Right lobe of liver (tissue), 6 donors: ENCODE measurements at regions not wholly inside any gene's neighbourhood (a gene's known extent, or its start where the extent isn't known, plus 50 kb on each side); places are given as distances from the start of the nearest gene placed in this dataset.
A peak's percentile ranks its signal among the peaks of the same experiment; 100 is the strongest.

Source experiments
- ATAC-seq, 4 donors: fragments of 200-7000 bp; cut with Tn5 transposase; one replicate each; pipeline ENCODE4 v1.9.1; 2020; ENCODE audit warnings: mild to moderate bottlenecking in 4 of 4, moderate library complexity in 4 of 4
- DNase-seq, 3 donors: peaks; one replicate each; pipeline ENCODE4 v3.0.0-alpha.2; 2020
- H3K27ac ChIP-seq, 3 donors: fragments of 200-600 bp; one replicate each; pipeline ENCODE4 v1.8.0; 2022
- H3K27me3 ChIP-seq, 2 donors: fragments of 200-600 bp; one replicate each; pipeline ENCODE4 v1.8.0; 2022
- H3K36me3 ChIP-seq, 4 donors: fragments of 200-600 bp; sonication (generic) in 1 of 4; one replicate each; pipeline versions ENCODE4 v1.5.1 to v1.8.0; 2017 to 2022; ENCODE audit warnings: control low read depth in 1 of 4
- H3K4me1 ChIP-seq, 4 donors: fragments of 200-600 bp; sonication (generic) in 1 of 4; one replicate each; pipeline versions ENCODE4 v1.5.1 to v1.8.0; 2017 to 2022; ENCODE audit warnings: control low read depth in 1 of 4
- H3K4me3 ChIP-seq, 3 donors: fragments of 200-600 bp; one replicate each; pipeline ENCODE4 v1.8.0; 2022
- H3K9me3 ChIP-seq, 4 donors: fragments of 200-600 bp; sonication (generic) in 1 of 4; one replicate each; pipeline versions ENCODE4 v1.5.1 to v1.8.0; 2017 to 2022; ENCODE audit warnings: control low read depth in 1 of 4
- POLR2A ChIP-seq: fragments of 450-650 bp; IDR thresholded peaks from one replicate; pipeline ENCODE4 v1.6.1; 2017; ENCODE audit warnings: antibody characterized with exemption, mild to moderate bottlenecking
- WGBS: methylation state at CpG from one replicate; pipeline ENCODE4 v1.1.6; 2018; ENCODE audit warnings: low coverage, low lambda C conversion rate; ENCODE audit not compliant: insufficient coverage; ENCODE audit errors: missing lambda C conversion rate; 5-methylcytosine and 5-hydroxymethylcytosine counted together
- intact Hi-C, 2 donors: fragments of 100-400 bp; cut with DNase I; formaldehyde crosslinking; loops; one replicate each; pipeline versions ENCODE4 v1.11.2 to v1.14.1; 2022
- TF ChIP-seq, protein P1 (sequence below), 4 donors: fragments of 200-600 bp in 3 of 4; fragments of 450-650 bp in 1 of 4; IDR thresholded peaks; one replicate each; pipeline versions ENCODE4 v1.5.1 to v1.8.0; 2016 to 2022; ENCODE audit warnings: antibody characterized with exemption in 4 of 4, mild to moderate bottlenecking in 2 of 4
- donor health status: DM: no; HTN: yes; CAD: no.
- donor health status: DM: no; HTN: no; CAD: no.
- donor health status: DM: no; HTN: no; CAD: no.
- donor health status: DM: no; HTN: yes; CAD: no.
- donor health status: DM: no; HTN: yes; CAD: no.

DNA sequence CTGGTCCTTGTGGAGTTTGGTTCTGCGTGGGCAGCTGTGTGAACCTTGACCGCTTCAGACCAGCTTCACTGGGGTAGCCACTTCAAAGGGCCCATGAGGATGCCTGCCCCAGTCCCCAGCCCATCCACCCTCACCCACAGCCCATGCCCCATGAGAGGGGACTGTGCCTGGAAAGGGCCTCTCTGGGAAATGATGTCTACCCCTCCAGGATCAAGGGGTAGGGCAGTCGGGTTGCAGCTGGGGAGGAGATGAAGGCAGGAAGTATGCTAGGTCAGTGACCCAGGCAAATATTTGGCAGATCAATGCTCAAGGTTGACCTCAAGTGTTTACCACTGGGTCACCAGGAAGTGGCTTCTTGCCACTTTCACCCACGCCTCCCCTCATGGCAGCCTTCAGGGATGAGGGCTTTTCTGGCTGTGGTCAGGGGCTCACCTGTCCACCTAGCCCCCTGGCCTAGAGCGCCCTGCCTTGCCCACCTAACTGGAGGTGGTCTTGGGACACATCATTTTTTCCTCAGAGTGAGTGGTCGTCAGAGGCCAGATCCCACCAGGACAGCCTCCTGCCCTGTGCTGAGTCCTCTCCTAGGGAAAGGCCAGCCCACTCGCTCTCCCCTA lies 109.5 kb downstream of the SNX5 start:
- Histone ChIP-seq H3K4me1 (peaks cover 0 to 46% (median 15%) of the 10 kb centered on the region in 4 donors), H3K36me3 (no peaks in the 10 kb centered on the region), H3K27me3 (no peaks in the 10 kb centered on the region), H3K9me3 (no peaks in the 10 kb centered on the region), H3K27ac (peak overlapping the region; percentile 45 to 80 (median 76)), H3K4me3 (peak overlapping the region; percentile 10 to 38 (median 32))
- peak; percentile 65 to 76 (median 69) for ATAC-seq
- intact Hi-C loops = no loop called here
- WGBS = 20% methylated on average over 2 of the region's 7 CpGs
- DNase-seq = peak; percentile 70 to 73 (median 71)
- TF ChIP-seq, protein P1, sequence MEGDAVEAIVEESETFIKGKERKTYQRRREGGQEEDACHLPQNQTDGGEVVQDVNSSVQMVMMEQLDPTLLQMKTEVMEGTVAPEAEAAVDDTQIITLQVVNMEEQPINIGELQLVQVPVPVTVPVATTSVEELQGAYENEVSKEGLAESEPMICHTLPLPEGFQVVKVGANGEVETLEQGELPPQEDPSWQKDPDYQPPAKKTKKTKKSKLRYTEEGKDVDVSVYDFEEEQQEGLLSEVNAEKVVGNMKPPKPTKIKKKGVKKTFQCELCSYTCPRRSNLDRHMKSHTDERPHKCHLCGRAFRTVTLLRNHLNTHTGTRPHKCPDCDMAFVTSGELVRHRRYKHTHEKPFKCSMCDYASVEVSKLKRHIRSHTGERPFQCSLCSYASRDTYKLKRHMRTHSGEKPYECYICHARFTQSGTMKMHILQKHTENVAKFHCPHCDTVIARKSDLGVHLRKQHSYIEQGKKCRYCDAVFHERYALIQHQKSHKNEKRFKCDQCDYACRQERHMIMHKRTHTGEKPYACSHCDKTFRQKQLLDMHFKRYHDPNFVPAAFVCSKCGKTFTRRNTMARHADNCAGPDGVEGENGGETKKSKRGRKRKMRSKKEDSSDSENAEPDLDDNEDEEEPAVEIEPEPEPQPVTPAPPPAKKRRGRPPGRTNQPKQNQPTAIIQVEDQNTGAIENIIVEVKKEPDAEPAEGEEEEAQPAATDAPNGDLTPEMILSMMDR (IDR thresholded peaks at IDR 0.05) = no peak
- no peak for TF ChIP-seq POLR2A

DNA sequence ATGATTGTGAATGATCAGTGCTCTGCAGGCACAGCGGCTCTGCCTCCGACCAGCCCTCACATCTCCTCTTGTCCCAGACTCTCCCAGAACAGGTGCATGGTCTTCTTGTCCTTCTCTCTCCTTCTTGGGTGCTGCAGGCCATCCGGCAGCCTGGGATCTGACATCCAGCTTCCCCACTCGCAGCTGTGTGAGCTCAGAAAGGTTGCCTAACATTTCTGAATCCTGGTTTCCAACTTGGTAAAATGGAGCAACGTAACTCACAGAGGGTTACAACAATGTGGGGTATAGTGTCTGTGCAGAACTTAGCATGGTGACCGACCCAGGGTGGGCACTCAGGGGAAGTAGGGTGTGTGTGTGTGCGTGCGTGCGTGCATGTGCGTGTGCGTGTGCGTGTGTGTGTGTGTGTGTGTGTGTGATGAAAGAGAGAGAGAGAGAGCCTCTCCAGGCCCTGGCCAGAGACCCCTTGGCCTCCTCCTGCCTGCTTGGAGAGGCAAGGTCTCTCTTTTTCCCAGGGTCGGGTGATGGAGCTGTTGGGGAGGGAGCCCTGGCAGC lies 110.1 kb downstream of the SNX5 start:
- Histone ChIP-seq H3K36me3 (no peaks in the 10 kb centered on the region), H3K27me3 (no peaks in the 10 kb centered on the region), H3K4me1 (peaks cover 0 to 40% (median 12%) of the 10 kb centered on the region in 4 donors), H3K4me3 (no peak overlapping the region), H3K9me3 (no peaks in the 10 kb centered on the region), H3K27ac (no peak overlapping the region)
- DNase-seq (peak in 1 of 3 donors; percentile 19), ATAC-seq (no peak)
- TF ChIP-seq, protein P1 (IDR thresholded peaks at IDR 0.05) = no peak
- no peak for TF ChIP-seq POLR2A
- intact Hi-C loops = no loop called here
- 43% methylated on average over 4 of the region's 13 CpGs for WGBS

DNA sequence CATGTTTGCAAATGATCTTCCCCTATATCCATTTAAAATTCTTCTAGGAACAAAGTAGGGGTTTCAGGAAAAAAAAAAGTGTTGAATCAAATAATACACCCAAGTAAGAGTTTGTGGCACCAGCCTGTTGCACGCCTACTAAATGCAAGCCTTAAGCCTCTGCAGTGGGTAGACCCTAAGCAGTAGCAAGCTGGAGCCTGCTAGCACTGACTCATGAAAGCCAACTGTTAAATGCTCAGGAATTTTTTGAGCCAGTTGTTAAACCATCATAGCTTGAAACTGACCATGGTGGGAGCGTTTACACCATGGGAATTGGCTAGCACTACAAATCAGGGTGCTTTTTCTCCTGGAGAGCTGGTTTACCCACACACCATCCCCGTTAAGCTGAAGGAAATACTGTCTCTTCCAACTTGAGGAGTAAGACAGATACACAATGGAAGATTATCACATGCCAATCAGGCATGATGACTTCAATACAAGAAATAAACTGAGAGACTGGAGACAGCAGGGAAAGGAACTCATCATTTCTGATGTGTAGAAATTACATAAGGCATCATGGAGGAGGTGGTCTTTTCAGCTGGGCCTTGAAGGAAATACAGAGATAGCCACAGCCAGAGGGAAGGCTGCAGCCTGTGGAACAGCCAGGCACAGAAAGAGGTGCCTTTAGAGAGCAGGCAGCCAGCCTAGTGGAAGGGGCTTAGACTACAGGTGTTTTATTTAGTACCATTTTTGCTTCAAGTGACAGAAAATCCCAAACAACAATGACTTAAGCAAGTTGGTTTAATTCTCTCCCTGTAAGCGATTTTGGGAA lies 110.8 kb downstream of the SNX5 start:
- no peaks in the 10 kb centered on the region for H3K36me3 ChIP-seq
- H3K27me3 ChIP-seq = no peaks in the 10 kb centered on the region
- ATAC-seq (no peak), DNase-seq (no peak)
- H3K9me3 ChIP-seq = no peaks in the 10 kb centered on the region
- TF ChIP-seq POLR2A = no peak
- TF ChIP-seq, protein P1 (IDR thresholded peaks at IDR 0.05) = no peak
- intact Hi-C loops = no loop called here
- H3K4me3 ChIP-seq = no peak overlapping the region
- peaks cover 0 to 34% (median 9%) of the 10 kb centered on the region in 4 donors for H3K4me1 ChIP-seq
- 96% methylated on average over 4 of the region's 4 CpGs for WGBS
- H3K27ac ChIP-seq = no peak overlapping the region

DNA sequence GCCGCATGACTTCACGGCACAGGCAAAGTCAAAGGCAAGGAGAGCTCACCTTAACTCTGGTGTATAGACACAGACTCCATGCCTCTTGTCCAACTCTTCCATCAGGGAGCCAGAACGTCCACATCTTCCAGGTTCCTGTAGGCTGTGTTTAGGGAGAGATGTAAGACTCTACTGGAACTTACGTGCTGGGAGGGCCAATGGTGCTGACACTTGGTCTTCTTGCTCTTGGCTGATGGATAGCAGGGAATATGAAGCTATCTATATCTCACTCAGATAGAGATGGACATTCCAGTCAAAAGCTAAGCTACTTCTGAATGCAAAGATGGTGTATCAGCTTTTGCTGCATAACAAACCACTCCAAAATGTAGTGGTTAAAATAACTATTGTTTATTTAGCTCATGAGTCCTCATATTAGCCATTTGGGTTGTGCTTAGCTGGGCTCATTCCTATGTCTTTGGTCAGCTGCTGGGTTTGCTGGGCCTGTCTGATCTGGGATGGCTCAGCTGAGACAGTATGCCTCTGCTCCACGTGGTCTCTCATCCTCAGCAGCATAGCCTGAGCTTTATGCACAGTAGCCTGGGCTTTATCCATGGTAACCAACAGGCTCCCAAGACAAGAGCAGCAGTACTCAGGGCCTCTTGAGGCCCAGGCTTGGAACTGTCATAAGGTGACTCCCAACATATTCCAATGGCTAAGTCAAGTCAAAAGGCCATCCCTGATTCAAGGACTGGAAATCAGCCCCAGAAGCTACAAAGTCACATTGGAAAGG lies 111.6 kb downstream of the SNX5 start:
- Histone ChIP-seq H3K4me1 (peaks cover 0 to 30% (median 9%) of the 10 kb centered on the region in 4 donors), H3K4me3 (no peak overlapping the region), H3K36me3 (no peaks in the 10 kb centered on the region), H3K27ac (no peak overlapping the region), H3K27me3 (no peaks in the 10 kb centered on the region), H3K9me3 (no peaks in the 10 kb centered on the region)
- intact Hi-C loops = no loop called here
- DNase-seq = no peak
- ATAC-seq = no peak
- TF ChIP-seq POLR2A = no peak
- TF ChIP-seq, protein P1 (IDR thresholded peaks at IDR 0.05) = no peak
- WGBS = 94% methylated on average over 3 of the region's 5 CpGs
